ENCODE measurements at regions not wholly inside any gene's neighbourhood (a gene's known extent, or its start where the extent isn't known, plus 50 kb on each side); places are given as distances from the start of the nearest gene placed in this dataset.

GRCh38 chr20:43832096-43832816, 82.4 kb upstream of the TOX2 start:
- DNase-seq: no peak
- BruUV-seq (replicated peaks): no TSS peak
- H3K4me1 ChIP-seq (ENCODE audit: control insufficient read depth, insufficient read depth, low read length): no peaks in the 10 kb centered on the region
- H2AFZ ChIP-seq (replicated peaks; ENCODE audit: low read length, poor library complexity): no peak overlapping the region
- no peak overlapping the region for H2BK20ac ChIP-seq (ENCODE audit: low read depth, low read length)
- no peak overlapping the region for H2BK15ac ChIP-seq (ENCODE audit: low read depth, low read length)
- no peak overlapping the region for H2AK5ac ChIP-seq (ENCODE audit: low read depth, low read length)
- no peak overlapping the region for H3K27ac ChIP-seq (ENCODE audit: insufficient read depth, low read length)
- CTCF ChIA-PET: no interaction called here
- POLR2A ChIA-PET (ENCODE audit: unreplicated experiment): no interaction called here
- no peak overlapping the region for H2BK120ac ChIP-seq (ENCODE audit: low read depth, low read length)
- H3K36me3 ChIP-seq (ENCODE audit: control insufficient read depth, insufficient read depth, low read length): no peaks in the 10 kb centered on the region
- intact Hi-C loops (cut with micrococcal nuclease): no loop called here
- no peak overlapping the region for H4K8ac ChIP-seq (ENCODE audit: low read depth in 2 of 2, low read length in 2 of 2)
- H3K56ac ChIP-seq (ENCODE audit: extremely low read depth, insufficient read depth, low read length): no peak overlapping the region
- no CpG with 5 or more reads among the region's 9 CpGs for WGBS, 2 experiments (ENCODE audit: extremely low coverage in 2 of 2, insufficient read length in 1 of 2)
- no peak overlapping the region for H3K4me3 ChIP-seq (ENCODE audit: insufficient read depth, low read depth, low read length)
- in situ Hi-C loops (cut with MboI; ENCODE audit: low sequenced_read_pairs): no loop called here
- no peak overlapping the region for H3K9ac ChIP-seq (ENCODE audit: low read depth, low read length)
- H2BK5ac ChIP-seq (ENCODE audit: low read depth, low read length, poor library complexity, severe bottlenecking): no peak overlapping the region
- no peaks in the 10 kb centered on the region for H3K79me1 ChIP-seq (ENCODE audit: low read depth in 1 of 2, low read length in 2 of 2)
- H3K9me3 ChIP-seq (ENCODE audit: control insufficient read depth, insufficient read depth, low read length): peaks cover 12% of the 10 kb centered on the region
- H3K23ac ChIP-seq (ENCODE audit: low read depth, low read length): no peak overlapping the region; the same call in 1 of the 2 replicates
- H3K18ac ChIP-seq (ENCODE audit: low read depth, low read length): no peak overlapping the region
- TF ChIP-seq ELK1 (IDR thresholded peaks at IDR 0.05; ENCODE audit: borderline replicate concordance, low read depth, low read length) (no peak), NFE2L2 (IDR thresholded peaks at IDR 0.05; ENCODE audit: low read depth, low read length) (no peak), RFX5 (IDR thresholded peaks at IDR 0.05; ENCODE audit: low read depth, low read length) (no peak), RAD21 (IDR thresholded peaks at IDR 0.05; ENCODE audit: low read length) (no peak), SMC3 (IDR thresholded peaks at IDR 0.05; ENCODE audit: low read depth, low read length) (no peak), CHD1 (IDR thresholded peaks at IDR 0.05; ENCODE audit: low read depth, low read length) (no peak), FOS (IDR thresholded peaks at IDR 0.05; ENCODE audit: low read depth, low read length) (no peak), BHLHE40 (IDR thresholded peaks at IDR 0.05; ENCODE audit: low read depth, low read length) (no peak), MAZ (IDR thresholded peaks at IDR 0.05; ENCODE audit: borderline replicate concordance, low read depth, low read length) (no peak), POLR2A (IDR thresholded peaks at IDR 0.05; ENCODE audit: low read depth, low read length) (no peak), MAFK (IDR thresholded peaks at IDR 0.05; ENCODE audit: low read depth, low read length) (no peak), MXI1 (IDR thresholded peaks at IDR 0.05; ENCODE audit: borderline replicate concordance, low read depth, low read length) (no peak), RCOR1 (IDR thresholded peaks at IDR 0.05; ENCODE audit: insufficient replicate concordance, low read length) (no peak), USF2 (IDR thresholded peaks at IDR 0.05; ENCODE audit: low read depth, low read length) (no peak), CEBPB (IDR thresholded peaks at IDR 0.05; ENCODE audit: low read depth, low read length) (no peak), CTCF (conservative IDR thresholded peaks at IDR 0.05; ENCODE audit: low read depth, low read length) (no peak)
- no peak overlapping the region for H3K4me2 ChIP-seq (ENCODE audit: low read depth, low read length)
- no peak overlapping the region for H4K5ac ChIP-seq (ENCODE audit: low read depth, low read length)
- H3K4ac ChIP-seq (ENCODE audit: low read depth, low read length): no peak overlapping the region
- H4K20me1 ChIP-seq (ENCODE audit: insufficient read depth, low read length): no peaks in the 10 kb centered on the region
- dilution Hi-C loops (cut with HindIII; ENCODE audit: low sequenced_read_pairs, unreplicated experiment): no loop called here
- no peak overlapping the region for H2AK9ac ChIP-seq (replicated peaks; ENCODE audit: low read depth, low read length, poor library complexity)
- ATAC-seq (ENCODE audit: low read depth): no peak
- H3K9me1 ChIP-seq (ENCODE audit: insufficient read depth, low read length): no peaks in the 10 kb centered on the region
- H3K27me3 ChIP-seq (ENCODE audit: control insufficient read depth, insufficient read depth, low read length): peaks cover 35% of the 10 kb centered on the region
- no peak overlapping the region for H3K14ac ChIP-seq (replicated peaks; ENCODE audit: low read depth, low read length)
- H4K91ac ChIP-seq (ENCODE audit: insufficient read depth, low read depth, low read length): no peak overlapping the region
